ENCODE measurements at regions not wholly inside any gene's neighbourhood (a gene's known extent, or its start where the extent isn't known, plus 50 kb on each side); places are given as distances from the start of the nearest gene placed in this dataset.

DNA sequence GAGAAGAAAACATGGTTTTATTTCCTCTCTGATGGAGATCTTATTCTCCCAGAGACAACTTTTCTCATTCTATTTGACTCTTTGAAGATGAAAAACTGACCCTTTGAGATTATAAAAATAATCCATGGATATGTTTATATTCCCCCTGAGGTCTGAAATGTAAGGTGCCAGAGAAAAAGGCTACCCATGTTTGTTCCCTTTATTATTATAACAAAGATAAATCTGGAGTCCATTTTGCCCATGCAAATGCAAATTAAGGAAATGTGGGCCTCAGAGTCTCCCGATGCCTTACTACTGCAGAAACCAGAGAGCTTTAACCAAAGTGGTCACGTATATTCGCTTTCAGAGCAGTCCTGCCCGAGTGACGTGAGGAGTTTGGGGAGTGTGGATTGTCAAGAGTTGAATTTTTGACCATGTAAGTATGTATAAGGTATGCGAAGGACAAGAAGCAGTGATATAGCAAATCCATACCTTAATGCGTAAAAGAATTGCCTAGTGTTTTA, 312.5 kb downstream of the RASEF start:
- no peak overlapping the region for H3K27ac ChIP-seq (ENCODE audit: low read length)
- no peaks in the 10 kb centered on the region for H3K9me3 ChIP-seq (ENCODE audit: low read length)
- no peak overlapping the region for H3K4me2 ChIP-seq (ENCODE audit: low read length)
- H3F3A ChIP-seq (ENCODE audit: insufficient read depth, low read length, poor library complexity, severe bottlenecking) = no peaks in the 10 kb centered on the region
- no peak overlapping the region for H3K9ac ChIP-seq (ENCODE audit: low read length)
- no peaks in the 10 kb centered on the region for H4K20me1 ChIP-seq (ENCODE audit: insufficient read depth)
- TF ChIP-seq RAD21 (conservative IDR thresholded peaks at IDR 0.05) = no peak
- TF ChIP-seq SMC3 (conservative IDR thresholded peaks at IDR 0.05; ENCODE audit: poor library complexity) = no peak
- TF ChIP-seq POLR2AphosphoS5 (IDR thresholded peaks at IDR 0.05) = no peak
- no peak for TF ChIP-seq REST (IDR thresholded peaks at IDR 0.05; ENCODE audit: borderline replicate concordance)
- TF ChIP-seq EP300 (conservative IDR thresholded peaks at IDR 0.05; ENCODE audit: poor library complexity, severe bottlenecking) = no peak
- no peak for TF ChIP-seq MXI1 (conservative IDR thresholded peaks at IDR 0.05; ENCODE audit: poor library complexity, severe bottlenecking)
- no peak for TF ChIP-seq TAF1 (IDR thresholded peaks at IDR 0.05; ENCODE audit: low read depth)
- TF ChIP-seq, protein P1, sequence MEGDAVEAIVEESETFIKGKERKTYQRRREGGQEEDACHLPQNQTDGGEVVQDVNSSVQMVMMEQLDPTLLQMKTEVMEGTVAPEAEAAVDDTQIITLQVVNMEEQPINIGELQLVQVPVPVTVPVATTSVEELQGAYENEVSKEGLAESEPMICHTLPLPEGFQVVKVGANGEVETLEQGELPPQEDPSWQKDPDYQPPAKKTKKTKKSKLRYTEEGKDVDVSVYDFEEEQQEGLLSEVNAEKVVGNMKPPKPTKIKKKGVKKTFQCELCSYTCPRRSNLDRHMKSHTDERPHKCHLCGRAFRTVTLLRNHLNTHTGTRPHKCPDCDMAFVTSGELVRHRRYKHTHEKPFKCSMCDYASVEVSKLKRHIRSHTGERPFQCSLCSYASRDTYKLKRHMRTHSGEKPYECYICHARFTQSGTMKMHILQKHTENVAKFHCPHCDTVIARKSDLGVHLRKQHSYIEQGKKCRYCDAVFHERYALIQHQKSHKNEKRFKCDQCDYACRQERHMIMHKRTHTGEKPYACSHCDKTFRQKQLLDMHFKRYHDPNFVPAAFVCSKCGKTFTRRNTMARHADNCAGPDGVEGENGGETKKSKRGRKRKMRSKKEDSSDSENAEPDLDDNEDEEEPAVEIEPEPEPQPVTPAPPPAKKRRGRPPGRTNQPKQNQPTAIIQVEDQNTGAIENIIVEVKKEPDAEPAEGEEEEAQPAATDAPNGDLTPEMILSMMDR (IDR thresholded peaks at IDR 0.05; ENCODE audit: poor library complexity, severe bottlenecking) = no peak
- TF ChIP-seq EZH2 (IDR thresholded peaks at IDR 0.05; ENCODE audit: borderline replicate concordance, insufficient read depth, low read length, poor library complexity, severe bottlenecking) = no peak
- H2AFZ ChIP-seq (ENCODE audit: low read depth, low read length) = no peak overlapping the region
- H3K27me3 ChIP-seq (ENCODE audit: insufficient read depth, low read depth, low read length) = no peaks in the 10 kb centered on the region
- H3K9me2 ChIP-seq (ENCODE audit: insufficient read depth, low read length) = no peaks in the 10 kb centered on the region
- no peaks in the 10 kb centered on the region for H3K79me2 ChIP-seq (replicated peaks; ENCODE audit: insufficient read depth, low read length)
- H3K36me3 ChIP-seq (ENCODE audit: insufficient read depth, low read length) = no peaks in the 10 kb centered on the region
- no peak overlapping the region for H3K4me3 ChIP-seq (ENCODE audit: low read length)

DNA sequence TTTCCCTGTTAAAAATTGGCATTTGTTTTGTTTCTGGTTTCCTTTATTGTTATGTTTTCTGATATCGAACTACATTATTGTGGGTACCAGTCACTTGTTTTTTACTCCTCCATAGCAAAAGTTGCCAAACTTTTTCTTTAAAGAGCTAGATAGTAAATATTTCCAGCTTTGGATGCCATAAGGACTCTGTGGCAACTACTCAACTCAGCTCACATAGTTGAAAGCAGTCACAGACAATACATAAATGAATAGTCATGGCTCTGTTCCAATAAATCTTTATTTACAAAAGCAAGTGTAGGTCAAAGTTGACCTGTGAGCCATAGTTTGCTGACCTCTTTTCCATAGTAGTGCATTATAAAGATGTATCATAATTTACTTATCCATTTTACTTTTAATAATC, 305.0 kb downstream of the RASEF start:
- Histone ChIP-seq H3K9ac (ENCODE audit: low read length) (no peak overlapping the region), H3K9me2 (ENCODE audit: insufficient read depth, low read length) (no peaks in the 10 kb centered on the region), H3F3A (ENCODE audit: insufficient read depth, low read length, poor library complexity, severe bottlenecking) (no peaks in the 10 kb centered on the region), H3K4me3 (ENCODE audit: low read length) (no peak overlapping the region), H3K36me3 (ENCODE audit: insufficient read depth, low read length) (no peaks in the 10 kb centered on the region), H3K27me3 (ENCODE audit: insufficient read depth, low read depth, low read length) (no peaks in the 10 kb centered on the region), H3K27ac (ENCODE audit: low read length) (no peak overlapping the region), H3K79me2 (replicated peaks; ENCODE audit: insufficient read depth, low read length) (no peaks in the 10 kb centered on the region), H3K4me2 (ENCODE audit: low read length) (no peak overlapping the region), H2AFZ (ENCODE audit: low read depth, low read length) (no peak overlapping the region), H3K9me3 (ENCODE audit: low read length) (no peaks in the 10 kb centered on the region), H4K20me1 (ENCODE audit: insufficient read depth) (no peaks in the 10 kb centered on the region)
- no peak for TF ChIP-seq EP300 (conservative IDR thresholded peaks at IDR 0.05; ENCODE audit: poor library complexity, severe bottlenecking)
- TF ChIP-seq TAF1 (IDR thresholded peaks at IDR 0.05; ENCODE audit: low read depth) = no peak
- no peak for TF ChIP-seq REST (IDR thresholded peaks at IDR 0.05; ENCODE audit: borderline replicate concordance)
- no peak for TF ChIP-seq MXI1 (conservative IDR thresholded peaks at IDR 0.05; ENCODE audit: poor library complexity, severe bottlenecking)
- no peak for TF ChIP-seq RAD21 (conservative IDR thresholded peaks at IDR 0.05)
- no peak for TF ChIP-seq EZH2 (IDR thresholded peaks at IDR 0.05; ENCODE audit: borderline replicate concordance, insufficient read depth, low read length, poor library complexity, severe bottlenecking)
- TF ChIP-seq POLR2AphosphoS5 (IDR thresholded peaks at IDR 0.05) = no peak
- TF ChIP-seq, protein P1 (IDR thresholded peaks at IDR 0.05; ENCODE audit: poor library complexity, severe bottlenecking) = no peak
- TF ChIP-seq SMC3 (conservative IDR thresholded peaks at IDR 0.05; ENCODE audit: poor library complexity) = no peak
